H1 (cell line): ENCODE measurements at regions not wholly inside any gene's neighbourhood (a gene's known extent, or its start where the extent isn't known, plus 50 kb on each side); places are given as distances from the start of the nearest gene placed in this dataset.

ENCODE experiments used
- CTCF ChIA-PET: fragments of 300-600 bp; sonication (Branson Sonifier 250); formaldehyde crosslinking; loops from one replicate; lab custom pipeline; 2021; ENCODE audit not compliant: partially characterized antibody; lab: Charles Lee
- POLR2A ChIA-PET: fragments of 300-600 bp; sonication (Branson Sonifier 250); formaldehyde crosslinking; loops from one replicate; lab custom pipeline; 2021; ENCODE audit warnings: inconsistent platforms; ENCODE audit not compliant: partially characterized antibody; lab: Charles Lee
- DNase-seq, 2 experiments: peaks; one replicate each; pipeline versions ENCODE4 v3.0.0 to v3.0.0-alpha.2; 2010 to 2022; ENCODE audit warnings: low spot score in 2 of 2, low read depth in 1 of 2, mixed read lengths in 1 of 2
- FAIRE-seq: peaks from 2 replicates; lab custom pipeline; 2011; peaks lifted over from hg19 to GRCh38; lab: Jason Lieb, UNC
- H2AFZ ChIP-seq: 2 replicates; pipeline ENCODE4 v1.8.1; 2012; ENCODE audit warnings: low read length, inconsistent platforms
- H2AK5ac ChIP-seq: 2 replicates; pipeline ENCODE4 v1.6.1; 2013; ENCODE audit warnings: low read depth, low read length
- H2BK120ac ChIP-seq: replicated peaks from 2 replicates; pipeline ENCODE3; 2013; ENCODE audit warnings: low read depth, low read length, inconsistent platforms
- H2BK12ac ChIP-seq: 2 replicates; pipeline ENCODE4 v1.6.1; 2013; ENCODE audit warnings: low read depth, low read length
- H2BK15ac ChIP-seq: 2 replicates; pipeline ENCODE4 v1.6.1; 2013; ENCODE audit warnings: low read length
- H2BK20ac ChIP-seq: 2 replicates; pipeline ENCODE4 v1.6.1; 2013; ENCODE audit warnings: low read length
- H2BK5ac ChIP-seq: 2 replicates; pipeline ENCODE4 v1.6.1; 2013; ENCODE audit warnings: low read depth, low read length
- H3K14ac ChIP-seq: 2 replicates; pipeline ENCODE4 v1.6.1; 2013; ENCODE audit warnings: inconsistent platforms; ENCODE audit not compliant: insufficient read length
- H3K18ac ChIP-seq: 2 replicates; pipeline ENCODE4 v1.6.1; 2013; ENCODE audit warnings: low read length; ENCODE audit errors: extremely low read depth
- H3K23ac ChIP-seq: 2 replicates; pipeline ENCODE4 v1.6.1; 2013; ENCODE audit warnings: inconsistent platforms; ENCODE audit not compliant: insufficient read length
- H3K23me2 ChIP-seq: 2 replicates; pipeline ENCODE4 v1.6.1; 2013; ENCODE audit warnings: low read depth, low read length
- H3K27ac ChIP-seq: 2 replicates; pipeline ENCODE4 v1.6.1; 2011; ENCODE audit warnings: low read depth, low read length, inconsistent platforms
- H3K27me3 ChIP-seq, 4 experiments: replicated peaks in 1 of 4; 1 replicate in 1 of 4; 2 replicates in 3 of 4; pipeline versions ENCODE4 v1.6.1 to v1.8.1; 2011 to 2013; ENCODE audit warnings: low read length in 3 of 4, mild to moderate bottlenecking in 3 of 4, inconsistent platforms in 2 of 4, mixed read lengths in 2 of 4, moderate library complexity in 1 of 4; ENCODE audit not compliant: control insufficient read depth in 3 of 4, insufficient read depth in 3 of 4; ENCODE audit errors: extremely low read depth in 1 of 4
- H3K36me3 ChIP-seq, 4 experiments: 2 replicates each; pipeline versions ENCODE4 v1.6.1 to v1.8.1; 2011 to 2013; ENCODE audit warnings: mild to moderate bottlenecking in 4 of 4, low read length in 3 of 4, moderate library complexity in 2 of 4, control low read depth in 1 of 4, inconsistent platforms in 1 of 4; ENCODE audit not compliant: insufficient read depth in 4 of 4, control insufficient read depth in 2 of 4
- H3K4ac ChIP-seq: replicated peaks from 2 replicates; pipeline ENCODE3; 2013; ENCODE audit warnings: low read length, low read depth, mixed read lengths, inconsistent platforms; ENCODE audit not compliant: insufficient read length
- H3K4me1 ChIP-seq, 4 experiments: replicated peaks in 1 of 4; 1 replicate in 1 of 4; 2 replicates in 3 of 4; pipeline versions ENCODE4 v1.6.1 to v1.8.1; 2011 to 2013; ENCODE audit warnings: low read length in 3 of 4, inconsistent platforms in 2 of 4, mixed read lengths in 1 of 4; ENCODE audit not compliant: insufficient read depth in 4 of 4, control insufficient read depth in 3 of 4
- H3K4me2 ChIP-seq, 2 experiments: 2 replicates each; pipeline versions ENCODE4 v1.6.1 to v1.8.1; 2011 to 2013; ENCODE audit warnings: low read depth in 2 of 2, low read length in 2 of 2, control low read depth in 1 of 2, inconsistent platforms in 1 of 2, mild to moderate bottlenecking in 1 of 2; ENCODE audit not compliant: insufficient read depth in 1 of 2
- H3K4me3 ChIP-seq, 4 experiments: fragments of 200-600, 300-600 bp in 1 of 4; sonication (generic), shearing (Covaris generic), sonication (Bioruptor Twin) in 1 of 4; 2 replicates each; pipeline versions ENCODE4 v1.5.1 to v1.8.1; 2011 to 2016; ENCODE audit warnings: low read length in 4 of 4, low read depth in 3 of 4, control low read depth in 2 of 4, inconsistent platforms in 2 of 4, mild to moderate bottlenecking in 2 of 4, mixed read lengths in 1 of 4, moderate library complexity in 1 of 4; ENCODE audit not compliant: insufficient read depth in 2 of 4; ENCODE audit errors: extremely low read depth in 1 of 4
- H3K56ac ChIP-seq: replicated peaks from 2 replicates; pipeline ENCODE3; 2013; ENCODE audit warnings: low read depth, mild to moderate bottlenecking, mixed read lengths, low read length, inconsistent platforms; ENCODE audit not compliant: insufficient read length
- H3K79me1 ChIP-seq: 2 replicates; pipeline ENCODE4 v1.6.1; 2013; ENCODE audit warnings: low read depth, low read length, control low read depth
- H3K79me2 ChIP-seq, 2 experiments: 2 replicates each; pipeline versions ENCODE4 v1.6.1 to v1.8.1; 2012 to 2013; ENCODE audit warnings: low read length in 2 of 2, mild to moderate bottlenecking in 2 of 2, inconsistent platforms in 1 of 2; ENCODE audit not compliant: insufficient read depth in 2 of 2, control insufficient read depth in 1 of 2
- H3K9ac ChIP-seq, 4 experiments: replicated peaks in 1 of 4; 1 replicate in 1 of 4; 2 replicates in 3 of 4; pipeline versions ENCODE4 v1.6.1 to v1.8.1; 2011 to 2013; ENCODE audit warnings: low read depth in 3 of 4, low read length in 3 of 4, control low read depth in 2 of 4, mild to moderate bottlenecking in 2 of 4, moderate library complexity in 2 of 4, inconsistent platforms in 1 of 4; ENCODE audit errors: extremely low read depth in 1 of 4
- H3K9me3 ChIP-seq, 2 experiments: 2 replicates each; pipeline versions ENCODE4 v1.6.1 to v1.8.1; 2012 to 2013; ENCODE audit warnings: mild to moderate bottlenecking in 2 of 2, moderate library complexity in 2 of 2, control low read depth in 1 of 2, inconsistent platforms in 1 of 2, low read depth in 1 of 2, low read length in 1 of 2, mixed read lengths in 1 of 2; ENCODE audit not compliant: insufficient read depth in 2 of 2
- H4K20me1 ChIP-seq, 2 experiments: replicated peaks in 1 of 2; 2 replicates each; pipeline versions ENCODE3 to v1.8.1; 2011 to 2013; ENCODE audit warnings: inconsistent platforms in 2 of 2, low read length in 2 of 2, mild to moderate bottlenecking in 1 of 2; ENCODE audit not compliant: insufficient read depth in 2 of 2, control insufficient read depth in 1 of 2
- H4K5ac ChIP-seq: 2 replicates; pipeline ENCODE4 v1.6.1; 2013; ENCODE audit warnings: low read length, low read depth, mixed read lengths, inconsistent platforms; ENCODE audit not compliant: insufficient read length
- H4K8ac ChIP-seq: 2 replicates; pipeline ENCODE4 v1.8.0; 2013; ENCODE audit warnings: mild to moderate bottlenecking, moderate library complexity, low read length, inconsistent platforms; ENCODE audit not compliant: insufficient read depth; ENCODE audit errors: extremely low read depth
- H4K91ac ChIP-seq: replicated peaks from 2 replicates; pipeline ENCODE3; 2013; ENCODE audit warnings: low read length, mixed read lengths, inconsistent platforms; ENCODE audit not compliant: insufficient read length
- RAD21 ChIP-seq, 2 experiments: IDR thresholded peaks in 1 of 2; conservative IDR thresholded peaks in 1 of 2; 2 replicates each; pipeline ENCODE4 v1.6.1; 2011; ENCODE audit warnings: low read depth in 2 of 2, low read length in 2 of 2, improper control_type of control experiment in 1 of 2, inconsistent platforms in 1 of 2, mild to moderate bottlenecking in 1 of 2, moderate library complexity in 1 of 2
- SAP30 ChIP-seq: fragments of 300-600 bp; sonication (generic); IDR thresholded peaks from 2 replicates; pipeline ENCODE4 v1.7.1; 2012; ENCODE audit warnings: low read length, moderate library complexity, mild to moderate bottlenecking, inconsistent platforms; ENCODE audit not compliant: insufficient read depth, insufficient replicate concordance
- ZNF274 ChIP-seq: IDR thresholded peaks from 2 replicates; pipeline ENCODE4 v1.7.0; 2012; ENCODE audit warnings: low read length, borderline replicate concordance; ENCODE audit errors: extremely low read depth
- WGBS, 2 experiments: shearing (Covaris generic) in 1 of 2; methylation state at CpG; one replicate each; pipeline versions ENCODE4 v1.1.6 to v1.1.7; 2013 to 2015; ENCODE audit warnings: low lambda C conversion rate in 2 of 2, mixed read lengths in 2 of 2, inconsistent platforms in 1 of 2, low coverage in 1 of 2, missing lambda C conversion rate in 1 of 2; ENCODE audit not compliant: insufficient replicate concordance in 2 of 2, insufficient coverage in 1 of 2, insufficient read length in 1 of 2; ENCODE audit errors: extremely low coverage in 1 of 2, missing lambda C conversion rate in 1 of 2; 5-methylcytosine and 5-hydroxymethylcytosine counted together

DNA sequence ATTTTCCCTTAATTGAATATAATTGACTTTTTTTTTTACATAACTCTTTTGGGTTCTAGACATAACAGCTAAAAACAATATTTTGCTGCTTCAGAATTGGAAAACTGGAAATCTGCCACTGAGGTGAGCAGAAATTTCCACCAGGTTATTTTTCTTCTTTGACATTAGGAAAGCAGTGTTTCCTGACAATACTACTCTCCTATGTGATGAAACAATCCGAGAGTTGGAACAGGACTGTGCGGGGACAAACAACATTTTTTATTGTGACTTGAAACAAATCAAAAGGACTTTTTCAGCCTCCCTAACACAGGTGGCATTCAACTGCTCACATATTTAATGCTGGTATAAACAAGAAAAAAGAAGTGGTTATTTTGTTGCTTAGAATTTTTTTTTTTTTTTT lies 237.2 kb downstream of the RNF152 start:
- no peak for TF ChIP-seq RAD21 (IDR thresholded peaks at IDR 0.05 in 1 of 2, conservative IDR thresholded peaks at IDR 0.05 in 1 of 2; ENCODE audit: low read depth in 2 of 2, low read length in 2 of 2)
- no peak for TF ChIP-seq SAP30
- TF ChIP-seq ZNF274, result no peak
- CTCF ChIA-PET, result interaction anchor here (1.5 kb wide), 1 partner anchor 17 kb away, joined by 3 read pairs; no protein-coding TSS in a partner anchor

More for the DNA sequence above, 237.2 kb downstream of the RNF152 start:
- Histone ChIP-seq H3K27me3 (no peaks in the 10 kb centered on the region; a peak in 1 of 7 replicates), H4K8ac (no peak overlapping the region), H3K9ac (no peak overlapping the region), H3K27ac (no peak overlapping the region), H4K20me1 (no peaks in the 10 kb centered on the region), H3K4me2 (no peak overlapping the region), H2BK120ac (no peak overlapping the region), H2AK5ac (no peak overlapping the region), H3K79me2 (no peaks in the 10 kb centered on the region), H3K18ac (no peak overlapping the region), H4K91ac (no peak overlapping the region), H3K9me3 (no peaks in the 10 kb centered on the region), H2AFZ (no peak overlapping the region), H2BK5ac (no peak overlapping the region), H3K56ac (no peak overlapping the region), H3K4me1 (peaks cover 0 to 5% (median 0%) of the 10 kb centered on the region in 4 experiments; a peak in 1 of 7 replicates), H3K23ac (no peak overlapping the region), H3K4ac (no peak overlapping the region), H3K23me2 (no peaks in the 10 kb centered on the region; the same call in 1 of the 2 replicates), H4K5ac (no peak overlapping the region), H2BK20ac (no peak overlapping the region), H3K36me3 (no peaks in the 10 kb centered on the region), H2BK15ac (no peak overlapping the region), H2BK12ac (no peak overlapping the region), H3K4me3 (no peak overlapping the region), H3K14ac (no peak overlapping the region), H3K79me1 (no peaks in the 10 kb centered on the region)
- WGBS, 2 experiments, result 91% methylated on average over 2 of the region's 2 CpGs; no CpG with 5 or more reads in 1 of the 2 experiments
- POLR2A ChIA-PET, result no interaction called here
- DNase-seq (no peak), FAIRE-seq (no peak)
